Gastrocnemius medialis (tissue), 4 donors: ENCODE measurements at regions not wholly inside any gene's neighbourhood (a gene's known extent, or its start where the extent isn't known, plus 50 kb on each side); places are given as distances from the start of the nearest gene placed in this dataset.

Experiments used
- POLR2A ChIP-seq, 2 donors: fragments of 450-650 bp; IDR thresholded peaks; one replicate each; pipeline ENCODE4 v1.6.1; 2017; ENCODE audit warnings: antibody characterized with exemption in 2 of 2, mild to moderate bottlenecking in 2 of 2, moderate library complexity in 2 of 2
- TF ChIP-seq, protein P1 (sequence below), 5 experiments: fragments of 450-650 bp in 3 of 5; fragments of 200-600 bp in 2 of 5; sonication (generic) in 2 of 5; IDR thresholded peaks in 4 of 5; conservative IDR thresholded peaks in 1 of 5; 1 replicate in 4 of 5; 2 replicates in 1 of 5; pipeline ENCODE4 v1.5.1; 2016 to 2019; ENCODE audit warnings: antibody characterized with exemption in 5 of 5, mild to moderate bottlenecking in 3 of 5, moderate library complexity in 3 of 5

DNA sequence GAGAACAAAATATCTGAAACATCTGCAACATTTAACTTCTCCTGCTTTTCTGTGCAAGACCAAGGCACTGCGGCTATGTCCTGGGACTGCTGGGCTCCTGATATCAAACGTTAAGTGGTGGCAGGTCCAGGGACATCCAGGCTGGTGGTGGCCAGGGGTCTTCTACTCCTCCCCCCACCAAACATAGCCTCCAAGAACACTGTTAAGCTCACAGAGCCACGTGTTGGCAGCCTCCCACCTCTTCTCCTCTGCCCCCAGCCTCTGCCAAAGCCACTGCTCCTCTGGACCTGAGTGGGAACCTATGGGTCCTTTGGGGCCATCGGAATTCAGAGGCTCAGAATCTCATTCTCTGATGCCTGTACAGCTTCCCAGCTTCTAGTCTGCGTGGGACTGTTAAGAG lies 325.7 kb downstream of the ARRDC4 start:
- TF ChIP-seq, protein P1, sequence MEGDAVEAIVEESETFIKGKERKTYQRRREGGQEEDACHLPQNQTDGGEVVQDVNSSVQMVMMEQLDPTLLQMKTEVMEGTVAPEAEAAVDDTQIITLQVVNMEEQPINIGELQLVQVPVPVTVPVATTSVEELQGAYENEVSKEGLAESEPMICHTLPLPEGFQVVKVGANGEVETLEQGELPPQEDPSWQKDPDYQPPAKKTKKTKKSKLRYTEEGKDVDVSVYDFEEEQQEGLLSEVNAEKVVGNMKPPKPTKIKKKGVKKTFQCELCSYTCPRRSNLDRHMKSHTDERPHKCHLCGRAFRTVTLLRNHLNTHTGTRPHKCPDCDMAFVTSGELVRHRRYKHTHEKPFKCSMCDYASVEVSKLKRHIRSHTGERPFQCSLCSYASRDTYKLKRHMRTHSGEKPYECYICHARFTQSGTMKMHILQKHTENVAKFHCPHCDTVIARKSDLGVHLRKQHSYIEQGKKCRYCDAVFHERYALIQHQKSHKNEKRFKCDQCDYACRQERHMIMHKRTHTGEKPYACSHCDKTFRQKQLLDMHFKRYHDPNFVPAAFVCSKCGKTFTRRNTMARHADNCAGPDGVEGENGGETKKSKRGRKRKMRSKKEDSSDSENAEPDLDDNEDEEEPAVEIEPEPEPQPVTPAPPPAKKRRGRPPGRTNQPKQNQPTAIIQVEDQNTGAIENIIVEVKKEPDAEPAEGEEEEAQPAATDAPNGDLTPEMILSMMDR (IDR thresholded peaks at IDR 0.05 in 4 of 5, conservative IDR thresholded peaks at IDR 0.05 in 1 of 5), result no peak
- TF ChIP-seq POLR2A (IDR thresholded peaks at IDR 0.05), result no peak
